K562 (cell line): ENCODE measurements at regions not wholly inside any gene's neighbourhood (a gene's known extent, or its start where the extent isn't known, plus 50 kb on each side); places are given as distances from the start of the nearest gene placed in this dataset.

Experiments used
- ADNP ChIP-seq: fragments of 200-800 bp; sonication (Bioruptor generic); IDR thresholded peaks from 2 replicates; pipeline ENCODE4 v1.6.1; 2016; ENCODE audit warnings: missing genetic modification characterization, missing compliant biosample characterization
- ZNF395 ChIP-seq: fragments of 200-800 bp; sonication (Bioruptor generic); IDR thresholded peaks from 2 replicates; pipeline ENCODE4 v1.6.1; 2017; ENCODE audit warnings: missing genetic modification characterization, missing compliant biosample characterization

GRCh38 chr1:29960156-29960755 lies 723.9 kb downstream of the PTPRU start:
- TF ChIP-seq ZNF395 (CRISPR knock-in tag) (no peak), ADNP (tag) (no peak)
